Mesendoderm (in vitro differentiated cells): ENCODE measurements at regions not wholly inside any gene's neighbourhood (a gene's known extent, or its start where the extent isn't known, plus 50 kb on each side); places are given as distances from the start of the nearest gene placed in this dataset. TPM values are rescaled to one million over a fixed set of nuclear protein-coding genes. Genes with fewer than 3 reads are reported as not detected.

Experiments
- DNase-seq: peaks from one replicate; pipeline ENCODE4 v3.0.0; 2013
- H2AK5ac ChIP-seq: 2 replicates; pipeline ENCODE4 v1.6.1; 2013; ENCODE audit warnings: low read length, inconsistent platforms
- H2BK120ac ChIP-seq: 2 replicates; pipeline ENCODE4 v1.6.1; 2013; ENCODE audit warnings: low read depth, mild to moderate bottlenecking, low read length, moderate library complexity, mixed read lengths
- H2BK15ac ChIP-seq: replicated peaks from 2 replicates; pipeline ENCODE4 v1.6.1; 2013; ENCODE audit warnings: low read depth, mild to moderate bottlenecking, moderate library complexity
- H2BK5ac ChIP-seq: 2 replicates; pipeline ENCODE4 v1.6.1; 2013; ENCODE audit warnings: low read length, inconsistent platforms
- H3K18ac ChIP-seq: 2 replicates; pipeline ENCODE4 v1.6.1; 2013; ENCODE audit warnings: mild to moderate bottlenecking, low read length, mixed read lengths
- H3K23ac ChIP-seq: one replicate; pipeline ENCODE4 v1.6.1; 2013; ENCODE audit warnings: low read length
- H3K27ac ChIP-seq: 2 replicates; pipeline ENCODE4 v1.5.1; 2013; ENCODE audit warnings: low read depth, mild to moderate bottlenecking, inconsistent platforms, low read length, moderate library complexity
- H3K27me3 ChIP-seq: 2 replicates; pipeline ENCODE4 v1.6.1; 2013; ENCODE audit warnings: low read length, control low read depth, mild to moderate bottlenecking, inconsistent platforms; ENCODE audit not compliant: insufficient read depth, poor library complexity
- H3K36me3 ChIP-seq: 2 replicates; pipeline ENCODE4 v1.6.1; 2013; ENCODE audit warnings: low read length, inconsistent platforms; ENCODE audit not compliant: control insufficient read depth, insufficient read depth
- H3K4ac ChIP-seq: one replicate; pipeline ENCODE4 v1.6.1; 2013; ENCODE audit warnings: low read depth, mild to moderate bottlenecking, low read length, moderate library complexity
- H3K4me1 ChIP-seq: 2 replicates; pipeline ENCODE4 v1.6.1; 2013; ENCODE audit warnings: low read depth, low read length, inconsistent platforms; ENCODE audit not compliant: control insufficient read depth
- H3K4me2 ChIP-seq: 2 replicates; pipeline ENCODE4 v1.6.1; 2013; ENCODE audit warnings: low read length
- H3K4me3 ChIP-seq: 2 replicates; pipeline ENCODE4 v1.5.1; 2013; ENCODE audit warnings: mild to moderate bottlenecking, low read length
- H3K56ac ChIP-seq: one replicate; pipeline ENCODE4 v1.6.1; 2013; ENCODE audit warnings: low read length
- H3K79me1 ChIP-seq: 2 replicates; pipeline ENCODE4 v1.6.1; 2013; ENCODE audit warnings: low read length, inconsistent platforms
- H3K79me2 ChIP-seq: 2 replicates; pipeline ENCODE4 v1.6.1; 2013; ENCODE audit warnings: mild to moderate bottlenecking, low read length; ENCODE audit not compliant: control insufficient read depth, insufficient read depth
- H3K9ac ChIP-seq: 2 replicates; pipeline ENCODE4 v1.6.1; 2013; ENCODE audit warnings: low read length, inconsistent platforms
- H4K5ac ChIP-seq: one replicate; pipeline ENCODE4 v1.6.1; 2013; ENCODE audit warnings: low read length
- H4K8ac ChIP-seq: one replicate; pipeline ENCODE4 v1.6.1; 2013; ENCODE audit warnings: low read depth, mild to moderate bottlenecking, control low read depth, low read length, moderate library complexity
- WGBS: extraction: QIAGEN DNeasy Blood & Tissue Kit; methylation state at CpG from one replicate; pipeline ENCODE4 v1.1.7; 2013; ENCODE audit warnings: low lambda C conversion rate, missing lambda C conversion rate; ENCODE audit not compliant: insufficient coverage; ENCODE audit errors: extremely low coverage; 5-methylcytosine and 5-hydroxymethylcytosine counted together
- small RNA-seq: library from polyadenylated mRNA; stranded (forward); fragments of <200 nt; extraction: miRNeasy Mini kit (QIAGEN cat#:217004); gene quantifications from one replicate; pipeline ENCODE3, GENCODE V24; 2013; ENCODE audit not compliant: insufficient read depth

DNA sequence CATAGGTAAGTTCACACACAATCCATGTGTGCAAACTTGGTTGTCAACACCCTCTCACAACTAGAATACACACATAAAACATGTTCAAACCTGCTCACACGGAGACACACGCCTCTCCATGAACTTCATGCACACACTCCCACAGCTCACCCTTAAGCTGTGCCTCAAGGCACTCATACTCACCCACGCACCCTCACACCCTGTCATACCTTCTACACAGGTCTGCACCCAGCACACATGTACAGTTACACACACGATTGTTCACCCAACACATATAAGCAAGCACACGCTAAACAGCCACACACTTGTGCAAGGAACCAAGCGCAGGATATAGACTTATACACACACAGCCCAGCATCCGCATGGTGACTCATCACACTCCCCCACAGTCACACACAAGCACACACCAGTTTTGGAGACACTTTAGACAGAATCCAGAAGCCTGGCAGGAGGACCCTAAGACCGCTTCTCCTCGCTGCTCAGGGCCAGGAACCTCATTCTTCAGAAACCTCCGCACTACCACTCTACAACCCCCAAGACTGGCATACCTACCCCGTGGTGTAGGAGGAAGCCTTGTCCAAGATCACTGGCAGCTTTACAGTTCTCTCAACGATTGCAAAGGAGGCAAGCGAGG lies 58.7 kb upstream of the ZC3H12A start:
- H2BK15ac ChIP-seq = no peak overlapping the region
- H2AK5ac ChIP-seq = no peak overlapping the region
- H3K4me2 ChIP-seq = no peak overlapping the region
- H2BK120ac ChIP-seq = no peak overlapping the region
- H3K27me3 ChIP-seq = no peaks in the 10 kb centered on the region
- no CpG with 5 or more reads among the region's 13 CpGs for WGBS
- H3K4ac ChIP-seq = no peak overlapping the region
- H3K79me1 ChIP-seq = no peaks in the 10 kb centered on the region
- H3K18ac ChIP-seq = no peak overlapping the region
- H3K56ac ChIP-seq = no peak overlapping the region
- no peak overlapping the region for H4K8ac ChIP-seq
- H3K4me1 ChIP-seq = no peaks in the 10 kb centered on the region
- no peak overlapping the region for H3K4me3 ChIP-seq
- H3K36me3 ChIP-seq = no peaks in the 10 kb centered on the region
- H3K23ac ChIP-seq = no peak overlapping the region
- H3K9ac ChIP-seq = no peak overlapping the region
- no peak overlapping the region for H3K27ac ChIP-seq
- H4K5ac ChIP-seq = no peak overlapping the region
- no peak overlapping the region for H2BK5ac ChIP-seq
- no peak for DNase-seq
- H3K79me2 ChIP-seq = no peaks in the 10 kb centered on the region

GRCh38 chr1:37420456-37420855 lies 53.9 kb upstream of the ZC3H12A start:
- H2BK120ac ChIP-seq = no peak overlapping the region
- no peak overlapping the region for H3K4me2 ChIP-seq
- no CpG with 5 or more reads among the region's 1 CpG for WGBS
- no peak overlapping the region for H3K9ac ChIP-seq
- H3K27ac ChIP-seq = no peak overlapping the region
- H3K18ac ChIP-seq = no peak overlapping the region
- no peaks in the 10 kb centered on the region for H3K79me2 ChIP-seq
- H2AK5ac ChIP-seq = no peak overlapping the region
- H3K4me3 ChIP-seq = no peak overlapping the region
- no peak overlapping the region for H3K56ac ChIP-seq
- H4K8ac ChIP-seq = no peak overlapping the region
- H4K5ac ChIP-seq = no peak overlapping the region
- H3K36me3 ChIP-seq = no peaks in the 10 kb centered on the region
- H3K79me1 ChIP-seq = no peaks in the 10 kb centered on the region
- H2BK15ac ChIP-seq = no peak overlapping the region
- no peak for DNase-seq
- no peaks in the 10 kb centered on the region for H3K27me3 ChIP-seq
- H3K4ac ChIP-seq = no peak overlapping the region
- no peak overlapping the region for H2BK5ac ChIP-seq
- no peaks in the 10 kb centered on the region for H3K4me1 ChIP-seq
- no peak overlapping the region for H3K23ac ChIP-seq

DNA sequence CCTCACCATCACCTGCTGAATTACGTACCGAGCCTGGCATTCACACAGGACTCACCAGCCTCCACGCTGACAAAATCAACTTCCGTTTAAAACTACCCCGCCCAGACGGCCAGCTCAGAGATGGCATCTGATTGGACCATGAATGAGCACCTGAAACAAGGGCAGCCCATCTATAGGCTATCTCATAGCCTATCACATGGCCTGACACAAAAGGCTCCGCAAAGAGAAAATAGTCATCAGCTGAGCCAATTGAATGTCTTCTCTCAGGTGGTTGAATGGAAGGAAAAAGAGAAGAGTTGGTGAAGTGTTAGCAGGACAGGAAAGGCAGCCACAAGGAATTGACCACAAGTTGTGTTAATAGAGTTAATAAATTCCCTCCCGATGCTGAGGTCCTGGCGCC lies 50.6 kb upstream of the ZC3H12A start:
- Histone ChIP-seq H3K36me3 (no peaks in the 10 kb centered on the region), H3K4me3 (no peak overlapping the region), H2BK5ac (no peak overlapping the region), H3K4me2 (no peak overlapping the region), H3K79me2 (no peaks in the 10 kb centered on the region), H4K5ac (no peak overlapping the region), H3K27ac (no peak overlapping the region), H3K4ac (no peak overlapping the region), H4K8ac (no peak overlapping the region), H3K18ac (no peak overlapping the region), H2BK15ac (no peak overlapping the region), H3K27me3 (no peaks in the 10 kb centered on the region), H3K23ac (no peak overlapping the region), H2AK5ac (no peak overlapping the region), H3K9ac (no peak overlapping the region), H3K79me1 (no peaks in the 10 kb centered on the region), H3K4me1 (no peaks in the 10 kb centered on the region), H2BK120ac (no peak overlapping the region), H3K56ac (no peak overlapping the region)
- DNase-seq = peak; percentile 21
- WGBS = no CpG with 5 or more reads among the region's 9 CpGs

DNA sequence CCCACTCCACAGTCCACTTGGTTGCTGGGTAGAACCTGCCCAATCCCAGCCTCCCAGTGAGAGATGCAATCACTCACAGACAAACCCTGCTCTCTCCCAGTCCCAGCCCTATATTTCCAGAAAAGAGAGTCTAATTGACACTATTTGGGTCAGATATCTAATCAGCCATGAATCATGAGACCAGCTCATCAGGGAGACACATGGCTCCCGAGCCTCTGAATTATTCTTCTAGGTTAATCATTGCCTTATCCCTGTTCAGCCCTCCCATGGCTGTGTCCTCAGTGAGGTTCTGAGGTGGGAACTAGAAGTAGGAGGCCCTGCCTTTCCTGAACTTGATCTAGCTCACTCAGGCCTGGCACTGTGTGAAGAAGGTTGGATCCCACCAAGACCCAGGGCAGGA lies 49.9 kb upstream of the ZC3H12A start:
- H3K9ac ChIP-seq = no peak overlapping the region
- H3K4me3 ChIP-seq = no peak overlapping the region
- H3K4ac ChIP-seq = no peak overlapping the region
- H3K18ac ChIP-seq = no peak overlapping the region
- H3K56ac ChIP-seq = no peak overlapping the region
- no peak overlapping the region for H2AK5ac ChIP-seq
- H2BK120ac ChIP-seq = no peak overlapping the region
- no peak for DNase-seq
- no peaks in the 10 kb centered on the region for H3K79me2 ChIP-seq
- WGBS = no CpG with 5 or more reads among the region's 1 CpG
- H3K4me2 ChIP-seq = no peak overlapping the region
- no peaks in the 10 kb centered on the region for H3K79me1 ChIP-seq
- H3K23ac ChIP-seq = no peak overlapping the region
- H2BK15ac ChIP-seq = no peak overlapping the region
- H2BK5ac ChIP-seq = no peak overlapping the region
- no peak overlapping the region for H4K8ac ChIP-seq
- no peak overlapping the region for H4K5ac ChIP-seq
- H3K27me3 ChIP-seq = no peaks in the 10 kb centered on the region
- no peaks in the 10 kb centered on the region for H3K4me1 ChIP-seq
- H3K27ac ChIP-seq = no peak overlapping the region
- no peaks in the 10 kb centered on the region for H3K36me3 ChIP-seq

Small RNAs in the stretch of these regions (small RNA-seq; reads per million reads assigned to genes)
- gene MIR4255 (not detected), gene RNA5SP43 (not detected), gene RNU6-636P (not detected), gene RPS29P6 (not detected)
